ENCODE measurements at regions not wholly inside any gene's neighbourhood (a gene's known extent, or its start where the extent isn't known, plus 50 kb on each side); places are given as distances from the start of the nearest gene placed in this dataset.
"Not testable (repeated sequence)": the region's sequence is repeated elsewhere in the genome, so short reads cannot be mapped to it uniquely, and the experiment has no call there.

GRCh38 chr5:174996941-174997340 lies 272.6 kb downstream of the MSX2 start:
- intact Hi-C loops (cut with micrococcal nuclease), result no loop called here

- intact Hi-C loops (cut with micrococcal nuclease), result no loop called here
Observed at GRCh38 chr5:174995827-174996226, 271.4 kb downstream of the MSX2 start.

- intact Hi-C loops (cut with micrococcal nuclease), result no loop called here
Observed at GRCh38 chr5:174991847-174992246, 267.5 kb downstream of the MSX2 start.

GRCh38 chr5:174990909-174991308 lies 266.5 kb downstream of the MSX2 start:
- intact Hi-C loops (cut with micrococcal nuclease), result no loop called here

GRCh38 chr5:174987443-174988012 lies 263.1 kb downstream of the MSX2 start:
- intact Hi-C loops (cut with micrococcal nuclease), result no loop called here

GRCh38 chr5:174984863-174985262 lies 260.5 kb downstream of the MSX2 start:
- intact Hi-C loops (cut with micrococcal nuclease), result no loop called here

GRCh38 chr5:174982485-174982884 lies 258.1 kb downstream of the MSX2 start:
- intact Hi-C loops (cut with micrococcal nuclease), result no loop called here

- intact Hi-C loops (cut with micrococcal nuclease), result no loop called here
Observed at GRCh38 chr5:174981416-174981815, 257.0 kb downstream of the MSX2 start.

- intact Hi-C loops (cut with micrococcal nuclease), result no loop called here
Observed at GRCh38 chr5:174980952-174981351, 256.6 kb downstream of the MSX2 start.

- intact Hi-C loops (cut with micrococcal nuclease), result no loop called here
Observed at GRCh38 chr5:174972291-174972690, 247.9 kb downstream of the MSX2 start.

GRCh38 chr5:174971210-174971609 lies 246.8 kb downstream of the MSX2 start:
- intact Hi-C loops (cut with micrococcal nuclease), result no loop called here

GRCh38 chr5:174970502-174970901 lies 246.1 kb downstream of the MSX2 start:
- intact Hi-C loops (cut with micrococcal nuclease), result no loop called here

GRCh38 chr5:174953871-174954270 lies 229.5 kb downstream of the MSX2 start:
- intact Hi-C loops (cut with micrococcal nuclease), result no loop called here

- intact Hi-C loops (cut with micrococcal nuclease), result loop anchor here (1.0 to 2.0 kb wide), 4 partner anchors 493 to 768 kb away; partner anchors contain the start of gene DRD1
Observed at GRCh38 chr5:174951151-174951780, 226.9 kb downstream of the MSX2 start.

GRCh38 chr5:174947548-174947947 lies 223.2 kb downstream of the MSX2 start:
- intact Hi-C loops (cut with micrococcal nuclease), result no loop called here

- intact Hi-C loops (cut with micrococcal nuclease), result no loop called here
Observed at GRCh38 chr5:174945853-174946252, 221.5 kb downstream of the MSX2 start.

- intact Hi-C loops (cut with micrococcal nuclease), result no loop called here
Observed at GRCh38 chr5:174943785-174944184, 219.4 kb downstream of the MSX2 start.

- intact Hi-C loops (cut with micrococcal nuclease), result not testable (repeated sequence)
Observed at GRCh38 chr5:174943002-174943401, 218.6 kb downstream of the MSX2 start.

GRCh38 chr5:174937201-174938123 lies 213.1 kb downstream of the MSX2 start:
- intact Hi-C loops (cut with micrococcal nuclease), result loop anchor here (5.0 kb wide), 1 partner anchor 610 kb away; no protein-coding TSS in a partner anchor

- intact Hi-C loops (cut with micrococcal nuclease), result loop anchor here (1.0 to 5.0 kb wide), 3 partner anchors 26 to 609 kb away; no protein-coding TSS in a partner anchor
Observed at GRCh38 chr5:174935854-174936474, 211.6 kb downstream of the MSX2 start.

- intact Hi-C loops (cut with micrococcal nuclease), result not testable (repeated sequence)
Observed at GRCh38 chr5:174931033-174931432, 206.7 kb downstream of the MSX2 start.

- intact Hi-C loops (cut with micrococcal nuclease), result no loop called here
Observed at GRCh38 chr5:174925586-174925985, 201.2 kb downstream of the MSX2 start.
